Right hindlimb (tissue), 1 donor: ENCODE measurements at regions not wholly inside any gene's neighbourhood (a gene's known extent, or its start where the extent isn't known, plus 50 kb on each side); places are given as distances from the start of the nearest gene placed in this dataset.
"Not testable (repeated sequence)": the region's sequence is repeated elsewhere in the genome, so short reads cannot be mapped to it uniquely, and the experiment has no call there.

Experiments
- DNase-seq: peaks from one replicate; pipeline ENCODE4 v3.0.0-alpha.2; 2018

- no peak for DNase-seq
Measured at GRCh38 chr9:25830381-25830780, 152.1 kb upstream of the TUSC1 start.

GRCh38 chr9:25827626-25828025, 149.4 kb upstream of the TUSC1 start:
- no peak for DNase-seq

- DNase-seq = no peak
Measured at GRCh38 chr9:25816439-25816838, 138.2 kb upstream of the TUSC1 start.

GRCh38 chr9:25814023-25814422, 135.8 kb upstream of the TUSC1 start:
- no peak for DNase-seq

GRCh38 chr9:25813478-25813877, 135.2 kb upstream of the TUSC1 start:
- no peak for DNase-seq

- DNase-seq = no peak
Measured at GRCh38 chr9:25808554-25808953, 130.3 kb upstream of the TUSC1 start.

- DNase-seq = no peak
Measured at GRCh38 chr9:25804856-25805255, 126.6 kb upstream of the TUSC1 start.

- DNase-seq = not testable (repeated sequence)
Measured at GRCh38 chr9:25801989-25802388, 123.7 kb upstream of the TUSC1 start.

- DNase-seq = no peak
Measured at GRCh38 chr9:25773805-25774204, 95.6 kb upstream of the TUSC1 start.

GRCh38 chr9:25755951-25756350, 77.7 kb upstream of the TUSC1 start:
- no peak for DNase-seq

- peak; percentile 18 for DNase-seq
Measured at GRCh38 chr9:25752398-25752797, 74.2 kb upstream of the TUSC1 start.

GRCh38 chr9:25742256-25742655, 64.0 kb upstream of the TUSC1 start:
- no peak for DNase-seq

GRCh38 chr9:25733336-25733982, 55.2 kb upstream of the TUSC1 start:
- no peak for DNase-seq

GRCh38 chr9:25731895-25732794, 53.9 kb upstream of the TUSC1 start:
- DNase-seq = not testable (repeated sequence)
